HG02970 (cell line): ENCODE measurements at regions not wholly inside any gene's neighbourhood (a gene's known extent, or its start where the extent isn't known, plus 50 kb on each side); places are given as distances from the start of the nearest gene placed in this dataset.

Experiments
- ATAC-seq: cut with Tn5 transposase; IDR thresholded peaks from one replicate; pipeline ENCODE4 v1.9.1; 2021; ENCODE audit warnings: mild to moderate bottlenecking, moderate library complexity, moderate number of reproducible peaks; ENCODE audit not compliant: unreplicated experiment, low FRiP score

DNA sequence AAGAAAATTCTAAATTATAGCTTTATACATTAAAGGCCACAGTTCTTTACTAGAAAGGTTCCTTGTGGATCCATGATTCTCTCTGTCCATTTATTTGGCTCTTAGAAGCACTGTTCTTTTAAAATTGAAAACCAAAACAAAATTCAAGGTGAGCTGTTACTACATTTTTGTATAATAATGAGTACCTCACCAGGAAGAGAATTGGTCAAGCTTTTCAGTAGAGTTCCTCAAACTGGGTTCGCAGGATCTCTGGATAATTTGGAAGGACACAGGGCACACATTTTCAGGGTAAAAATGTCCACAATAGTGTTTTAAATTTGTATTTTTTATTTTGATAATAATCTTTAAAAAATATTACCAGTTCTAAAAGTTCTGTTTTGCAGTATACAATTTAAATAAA lies 93.0 kb downstream of the PPP1R3A start:
- ATAC-seq = no peak

DNA sequence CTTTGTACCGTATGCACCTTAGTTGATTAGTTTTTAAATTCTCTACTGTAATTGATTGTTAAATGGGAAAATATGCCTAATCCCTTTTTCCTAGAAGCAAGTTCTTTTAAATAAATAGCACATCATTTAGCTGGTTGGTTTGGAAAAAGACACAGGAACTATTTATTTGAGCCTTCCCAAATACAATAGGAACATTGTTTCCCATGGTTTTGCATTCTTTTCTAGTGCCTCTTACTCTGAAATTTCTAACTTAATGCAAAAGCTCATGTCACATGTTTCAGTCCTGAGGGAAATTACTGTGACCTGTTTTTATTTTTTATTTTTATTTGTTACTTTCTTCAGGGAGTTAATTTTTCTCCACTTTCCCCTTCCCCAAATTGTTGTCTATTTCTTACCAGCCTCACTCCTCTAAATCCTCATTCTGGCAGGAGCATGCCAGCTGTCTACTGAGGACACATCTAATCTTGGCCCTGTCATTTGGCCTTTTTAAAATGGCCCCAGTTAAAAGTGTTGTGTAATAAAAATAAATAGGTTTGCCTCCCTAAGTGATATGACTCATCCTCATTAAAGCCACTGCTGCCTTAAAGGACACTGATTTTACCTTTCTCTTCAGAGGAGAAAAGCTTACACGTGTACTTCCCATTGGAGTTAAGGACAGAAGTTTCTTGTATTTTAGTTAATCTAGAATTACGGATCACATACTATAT lies 94.5 kb downstream of the PPP1R3A start:
- no peak for ATAC-seq

DNA sequence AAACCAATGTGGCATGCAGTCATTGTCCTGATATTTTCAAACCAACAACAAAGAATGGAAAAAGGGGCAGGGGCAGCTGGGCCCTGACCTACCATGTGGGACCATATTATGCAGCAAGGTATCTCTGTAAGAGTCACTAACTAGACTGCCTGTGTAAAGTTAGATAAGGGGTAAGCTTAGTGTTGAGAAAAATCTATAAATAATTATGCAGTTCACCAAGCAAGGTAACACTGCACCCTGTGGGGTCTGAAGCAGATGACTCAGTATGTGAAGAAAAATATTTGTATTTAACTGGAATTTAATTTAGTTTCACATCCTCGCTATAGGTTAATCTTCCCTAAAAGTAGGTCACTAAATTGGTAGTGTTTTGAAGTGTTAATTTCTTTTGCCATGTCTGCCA lies 99.3 kb downstream of the PPP1R3A start:
- ATAC-seq = no peak

DNA sequence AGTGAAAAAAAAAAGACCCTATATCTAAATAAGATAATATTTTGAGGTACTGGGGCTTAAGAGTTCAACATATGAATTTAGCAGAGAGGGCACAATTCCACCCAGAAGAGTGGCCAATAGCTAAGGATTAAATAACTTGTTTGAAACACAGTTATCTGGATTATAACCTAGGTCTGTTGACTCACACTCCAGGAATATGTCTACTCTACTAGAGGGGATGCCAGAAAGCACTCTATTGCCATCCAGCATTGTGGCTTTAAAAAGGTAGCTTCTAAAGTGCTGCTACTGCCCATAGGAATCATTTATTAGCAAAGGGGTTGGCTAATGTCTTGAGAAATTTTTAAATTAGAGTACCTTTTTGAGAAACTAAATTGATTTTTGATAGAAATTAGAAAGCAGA lies 102.2 kb downstream of the PPP1R3A start:
- ATAC-seq = no peak

GRCh38 chr7:113813471-113813870 lies 105.3 kb downstream of the PPP1R3A start:
- ATAC-seq = no peak

DNA sequence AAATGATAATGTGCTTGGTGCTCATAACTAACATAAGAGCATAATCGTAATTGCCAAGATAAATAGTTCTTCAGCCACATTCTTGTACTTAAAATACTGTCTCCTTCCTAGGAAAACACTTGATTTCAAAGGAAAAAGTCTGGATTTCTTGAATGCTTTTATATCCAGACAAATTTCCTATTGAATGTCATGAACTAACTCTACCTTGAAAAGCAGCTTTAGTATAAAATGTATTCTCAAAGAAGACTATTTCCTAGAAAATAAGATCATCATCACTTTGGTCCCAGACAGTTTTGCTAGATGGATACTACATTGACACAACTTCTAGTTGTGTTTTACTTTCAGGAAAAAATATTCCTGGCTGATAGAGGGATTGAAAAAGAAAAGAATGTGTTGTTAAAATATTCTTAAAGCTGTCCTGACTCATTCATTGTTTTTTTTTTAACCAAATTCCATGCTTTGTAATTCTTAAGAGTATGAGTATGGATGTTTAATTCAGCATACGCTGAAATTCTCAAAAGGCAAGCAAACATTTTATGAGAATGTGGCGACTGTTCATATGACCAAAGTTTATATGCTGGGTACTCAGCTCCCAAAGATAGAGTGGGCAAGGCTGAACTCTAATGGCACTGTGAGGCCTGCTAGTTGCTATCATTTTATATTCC lies 106.1 kb downstream of the PPP1R3A start:
- no peak for ATAC-seq

DNA sequence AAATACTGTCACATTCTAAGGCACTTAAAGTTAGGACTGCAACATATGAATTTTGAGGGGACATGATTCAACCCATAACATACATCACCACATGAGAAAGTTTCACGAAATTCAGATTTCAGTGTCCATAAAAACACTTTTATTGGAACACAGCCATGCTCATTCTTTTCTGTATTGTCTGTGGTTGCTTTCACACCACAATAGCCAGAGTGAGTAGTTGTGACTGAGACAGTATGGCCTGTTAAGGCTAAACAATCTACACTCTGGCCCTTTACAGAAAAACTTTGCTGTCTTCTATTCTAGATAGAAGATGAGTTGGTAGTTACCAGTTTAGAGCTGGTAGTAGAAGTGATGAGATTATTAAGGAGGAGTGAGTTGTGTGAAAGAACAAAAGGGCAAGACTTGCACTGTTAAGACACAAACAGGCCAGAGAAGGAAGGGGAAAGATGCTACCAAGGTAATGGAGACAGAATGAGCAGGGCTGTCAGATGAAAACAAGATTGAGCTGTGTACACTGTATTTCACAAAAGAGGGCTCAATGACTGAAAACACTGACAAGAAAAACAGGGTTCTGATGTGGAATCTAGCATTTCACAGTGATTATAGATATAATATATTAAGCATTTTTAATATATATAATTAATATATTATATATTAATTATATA lies 108.6 kb downstream of the PPP1R3A start:
- no peak for ATAC-seq

GRCh38 chr7:113809581-113809980 lies 109.2 kb downstream of the PPP1R3A start:
- no peak for ATAC-seq

- no peak for ATAC-seq
Observed at GRCh38 chr7:113806633-113807327, 112.0 kb downstream of the PPP1R3A start.

DNA sequence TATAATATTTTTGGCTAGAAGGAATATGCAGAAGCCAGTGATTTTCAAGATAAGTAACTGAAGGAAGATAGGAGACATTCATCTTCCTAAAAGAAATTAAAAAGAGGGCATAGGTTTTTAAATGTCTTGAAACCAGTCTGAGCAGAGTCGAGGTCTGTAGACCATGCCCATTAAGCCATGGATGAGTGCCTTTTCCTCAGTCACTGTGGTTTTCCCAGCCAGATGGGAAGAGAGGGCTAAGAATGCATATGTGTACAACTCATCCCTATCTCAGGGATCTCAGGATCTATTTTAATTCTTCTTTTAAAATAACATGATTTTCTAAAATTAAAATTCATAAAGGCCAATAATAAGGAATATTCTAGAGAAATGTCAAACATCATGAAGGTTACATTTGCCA lies 112.8 kb downstream of the PPP1R3A start:
- ATAC-seq = no peak

- no peak for ATAC-seq
Observed at GRCh38 chr7:113804475-113805095, 114.2 kb downstream of the PPP1R3A start.

DNA sequence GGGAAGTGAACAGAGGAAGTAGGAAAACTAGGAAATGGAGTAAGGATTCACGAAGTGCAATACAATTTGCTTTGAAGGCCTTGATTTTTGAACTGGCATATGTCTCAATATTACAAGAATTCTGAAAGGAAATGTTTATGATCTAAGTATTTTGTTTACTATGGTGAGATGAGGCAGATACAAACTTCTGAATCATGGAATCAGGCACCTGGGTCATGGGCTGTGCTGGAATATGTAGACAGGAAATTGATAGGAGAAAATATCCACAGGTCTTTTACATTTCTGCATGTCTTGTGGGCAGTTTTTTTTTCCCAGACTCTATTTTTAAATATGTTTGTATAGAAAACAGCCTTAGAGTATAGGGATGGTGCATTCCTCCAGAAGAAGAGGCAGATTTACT lies 117.1 kb downstream of the PPP1R3A start:
- ATAC-seq = no peak

DNA sequence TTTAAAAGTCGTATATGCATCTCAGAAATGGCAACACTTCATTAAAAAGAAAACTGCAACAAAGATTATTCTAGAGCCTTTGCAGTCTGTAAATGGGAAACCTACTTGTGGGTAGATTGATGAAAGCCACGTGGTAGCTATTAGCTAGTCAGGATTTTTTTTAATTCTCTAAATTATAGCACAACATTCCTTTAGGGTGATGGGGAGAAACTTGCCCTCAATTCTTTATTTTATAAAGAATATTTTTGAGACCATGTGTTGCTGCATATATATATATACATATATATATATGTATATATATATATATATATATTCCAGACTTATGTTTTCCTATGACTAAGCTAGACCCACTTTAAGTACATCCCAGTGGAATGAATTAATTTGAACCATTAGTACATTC lies 118.0 kb downstream of the PPP1R3A start:
- ATAC-seq = no peak

- peak; percentile 99 for ATAC-seq
Observed at GRCh38 chr7:113799896-113800295, 118.9 kb downstream of the PPP1R3A start.

GRCh38 chr7:113797420-113798010 lies 121.3 kb downstream of the PPP1R3A start:
- no peak for ATAC-seq

DNA sequence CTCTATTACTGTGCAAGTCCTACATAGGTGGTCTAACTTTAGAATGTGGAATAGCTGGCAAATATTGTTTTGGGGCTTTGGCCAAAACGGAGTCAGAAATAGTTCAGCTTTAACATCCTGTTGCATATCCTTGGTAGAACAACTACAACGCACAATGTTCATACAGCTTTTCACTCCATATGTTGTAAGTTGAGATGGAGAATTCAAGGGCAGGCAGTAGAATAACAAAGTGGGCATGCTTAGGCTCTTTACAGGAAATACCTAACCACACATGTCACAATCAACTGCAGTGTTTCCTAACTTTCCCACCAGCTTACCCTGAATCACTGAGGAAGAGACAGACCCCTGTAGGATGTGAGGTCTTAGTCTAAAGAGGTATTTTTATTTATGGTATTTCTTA lies 122.3 kb downstream of the PPP1R3A start:
- ATAC-seq = no peak

GRCh38 chr7:113794573-113794972 lies 124.2 kb downstream of the PPP1R3A start:
- no peak for ATAC-seq

GRCh38 chr7:113793171-113793570 lies 125.6 kb downstream of the PPP1R3A start:
- no peak for ATAC-seq

DNA sequence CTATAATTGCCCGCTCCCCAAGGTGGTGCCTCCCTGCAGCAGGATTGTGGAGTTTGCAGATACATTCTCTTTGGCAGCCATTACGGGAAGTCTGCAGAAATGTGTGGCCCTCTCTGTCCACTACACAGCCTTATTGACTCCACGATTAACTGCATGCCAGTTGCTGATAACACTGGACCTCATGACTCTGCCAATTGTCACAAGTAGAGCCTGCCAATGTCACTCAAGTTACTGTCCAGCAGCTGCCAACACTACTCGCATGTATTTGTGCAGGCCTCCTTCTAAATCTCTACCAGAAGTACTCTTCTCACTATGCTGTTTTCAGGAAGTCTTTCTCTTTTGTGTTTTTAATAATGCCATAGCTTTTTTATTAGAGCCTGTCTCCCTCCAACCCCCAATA lies 128.8 kb downstream of the PPP1R3A start:
- no peak for ATAC-seq

GRCh38 chr7:113787106-113787505 lies 131.7 kb downstream of the PPP1R3A start:
- no peak for ATAC-seq
